ENCODE measurements at regions not wholly inside any gene's neighbourhood (a gene's known extent, or its start where the extent isn't known, plus 50 kb on each side); places are given as distances from the start of the nearest gene placed in this dataset.

- TF ChIP-seq CTCF (IDR thresholded peaks at IDR 0.05): no peak
- TF ChIP-seq POLR2AphosphoS5 (IDR thresholded peaks at IDR 0.05): no peak
- no peak for TF ChIP-seq POLR2A (IDR thresholded peaks at IDR 0.05)
- no peak for TF ChIP-seq EP300 (IDR thresholded peaks at IDR 0.05; ENCODE audit: low read depth)
Measured at GRCh38 chrX:39805825-39806224, 291.9 kb downstream of the BCOR start.

All from transverse colon (tissue), 4 donors.